HG03558 (cell line): ENCODE measurements at regions not wholly inside any gene's neighbourhood (a gene's known extent, or its start where the extent isn't known, plus 50 kb on each side); places are given as distances from the start of the nearest gene placed in this dataset.

Experiments used
- ATAC-seq: cut with Tn5 transposase; IDR thresholded peaks from one replicate; pipeline ENCODE4 v1.9.1; 2021; ENCODE audit warnings: moderate number of reproducible peaks; ENCODE audit not compliant: unreplicated experiment; ENCODE audit errors: extremely low read depth

GRCh38 chr22:48849219-48849912 is 978.3 kb downstream of the BRD1 start:
- ATAC-seq, result no peak

GRCh38 chr22:48846200-48846599 is 981.5 kb downstream of the BRD1 start:
- no peak for ATAC-seq

GRCh38 chr22:48845356-48845936 is 982.2 kb downstream of the BRD1 start:
- no peak for ATAC-seq

GRCh38 chr22:48844056-48844675 is 983.5 kb downstream of the BRD1 start:
- no peak for ATAC-seq

- ATAC-seq, result no peak
Measured at GRCh38 chr22:48843640-48844039, 984.0 kb downstream of the BRD1 start.

- ATAC-seq, result no peak
Measured at GRCh38 chr22:48842976-48843375, 984.7 kb downstream of the BRD1 start.

GRCh38 chr22:48842583-48842945 is 985.1 kb downstream of the BRD1 start:
- no peak for ATAC-seq

- no peak for ATAC-seq
Measured at GRCh38 chr22:48841881-48842582, 985.6 kb downstream of the BRD1 start.

- no peak for ATAC-seq
Measured at GRCh38 chr22:48840112-48840949, 987.3 kb downstream of the BRD1 start.

- ATAC-seq, result no peak
Measured at GRCh38 chr22:48838846-48839730, 988.6 kb downstream of the BRD1 start.

GRCh38 chr22:48838376-48838775 is 989.3 kb downstream of the BRD1 start:
- no peak for ATAC-seq

GRCh38 chr22:48837341-48837935 is 990.2 kb downstream of the BRD1 start:
- ATAC-seq, result no peak

- no peak for ATAC-seq
Measured at GRCh38 chr22:48836673-48837340, 990.9 kb downstream of the BRD1 start.

GRCh38 chr22:48835857-48836672 is 991.6 kb downstream of the BRD1 start:
- no peak for ATAC-seq

- ATAC-seq, result no peak
Measured at GRCh38 chr22:48835364-48835763, 992.3 kb downstream of the BRD1 start.

- ATAC-seq, result no peak
Measured at GRCh38 chr22:48834404-48834803, 993.3 kb downstream of the BRD1 start.

- ATAC-seq, result no peak
Measured at GRCh38 chr22:48832592-48832991, 995.1 kb downstream of the BRD1 start.

GRCh38 chr22:48829908-48830307 is 997.8 kb downstream of the BRD1 start:
- ATAC-seq, result no peak
